SK-N-SH (cell line): ENCODE measurements at regions not wholly inside any gene's neighbourhood (a gene's known extent, or its start where the extent isn't known, plus 50 kb on each side); places are given as distances from the start of the nearest gene placed in this dataset.

Source experiments
- RFX5 ChIP-seq: IDR thresholded peaks from 2 replicates; pipeline ENCODE4 v1.6.1; 2012; ENCODE audit warnings: mild to moderate bottlenecking, improper control_type of control experiment, low read length
- TEAD4 ChIP-seq: IDR thresholded peaks from 2 replicates; pipeline ENCODE4 v1.4.0; 2012; ENCODE audit warnings: mild to moderate bottlenecking, borderline replicate concordance; ENCODE audit not compliant: insufficient read depth
- TF ChIP-seq, protein P1 (sequence below): IDR thresholded peaks from 2 replicates; pipeline ENCODE4 v1.4.0; 2012; ENCODE audit warnings: low read depth
- TF ChIP-seq, protein P2 (sequence below): fragments of 200-600 bp; sonication (generic); IDR thresholded peaks from 2 replicates; pipeline ENCODE4 v1.6.1; 2017; ENCODE audit warnings: antibody characterized with exemption, mild to moderate bottlenecking, moderate library complexity
- TF ChIP-seq, protein P3 (sequence below): IDR thresholded peaks from 2 replicates; pipeline ENCODE4 v1.4.0; 2012; ENCODE audit warnings: low read depth, borderline replicate concordance
- TF ChIP-seq, protein P4 (sequence below): IDR thresholded peaks from 2 replicates; pipeline ENCODE4 v1.4.0; 2012; ENCODE audit warnings: low read depth, borderline replicate concordance

DNA sequence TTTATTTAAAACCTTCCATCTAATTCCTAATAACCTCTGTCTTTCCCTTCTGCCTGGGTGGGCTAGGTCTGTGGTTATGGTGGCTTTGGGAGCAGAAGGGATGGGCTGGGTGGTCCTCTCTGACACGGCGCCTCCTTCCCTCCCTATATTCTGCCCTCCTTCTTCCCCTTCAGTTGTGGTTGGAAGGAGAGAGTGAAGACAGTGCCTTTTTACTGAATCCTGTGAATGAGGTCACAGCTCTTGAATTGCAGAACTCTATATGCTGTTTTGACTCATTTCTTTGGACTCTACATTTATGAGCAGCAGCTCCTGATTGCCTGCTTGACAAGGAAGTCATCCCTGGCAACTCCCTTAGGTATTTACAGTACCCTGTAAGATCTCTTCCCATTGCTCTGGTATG lies 256.0 kb upstream of the ELAC2 start:
- TF ChIP-seq, protein P1, sequence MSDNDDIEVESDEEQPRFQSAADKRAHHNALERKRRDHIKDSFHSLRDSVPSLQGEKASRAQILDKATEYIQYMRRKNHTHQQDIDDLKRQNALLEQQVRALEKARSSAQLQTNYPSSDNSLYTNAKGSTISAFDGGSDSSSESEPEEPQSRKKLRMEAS = no peak
- TF ChIP-seq, protein P2, sequence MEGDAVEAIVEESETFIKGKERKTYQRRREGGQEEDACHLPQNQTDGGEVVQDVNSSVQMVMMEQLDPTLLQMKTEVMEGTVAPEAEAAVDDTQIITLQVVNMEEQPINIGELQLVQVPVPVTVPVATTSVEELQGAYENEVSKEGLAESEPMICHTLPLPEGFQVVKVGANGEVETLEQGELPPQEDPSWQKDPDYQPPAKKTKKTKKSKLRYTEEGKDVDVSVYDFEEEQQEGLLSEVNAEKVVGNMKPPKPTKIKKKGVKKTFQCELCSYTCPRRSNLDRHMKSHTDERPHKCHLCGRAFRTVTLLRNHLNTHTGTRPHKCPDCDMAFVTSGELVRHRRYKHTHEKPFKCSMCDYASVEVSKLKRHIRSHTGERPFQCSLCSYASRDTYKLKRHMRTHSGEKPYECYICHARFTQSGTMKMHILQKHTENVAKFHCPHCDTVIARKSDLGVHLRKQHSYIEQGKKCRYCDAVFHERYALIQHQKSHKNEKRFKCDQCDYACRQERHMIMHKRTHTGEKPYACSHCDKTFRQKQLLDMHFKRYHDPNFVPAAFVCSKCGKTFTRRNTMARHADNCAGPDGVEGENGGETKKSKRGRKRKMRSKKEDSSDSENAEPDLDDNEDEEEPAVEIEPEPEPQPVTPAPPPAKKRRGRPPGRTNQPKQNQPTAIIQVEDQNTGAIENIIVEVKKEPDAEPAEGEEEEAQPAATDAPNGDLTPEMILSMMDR = no peak
- no peak for TF ChIP-seq RFX5
- TF ChIP-seq, protein P3, sequence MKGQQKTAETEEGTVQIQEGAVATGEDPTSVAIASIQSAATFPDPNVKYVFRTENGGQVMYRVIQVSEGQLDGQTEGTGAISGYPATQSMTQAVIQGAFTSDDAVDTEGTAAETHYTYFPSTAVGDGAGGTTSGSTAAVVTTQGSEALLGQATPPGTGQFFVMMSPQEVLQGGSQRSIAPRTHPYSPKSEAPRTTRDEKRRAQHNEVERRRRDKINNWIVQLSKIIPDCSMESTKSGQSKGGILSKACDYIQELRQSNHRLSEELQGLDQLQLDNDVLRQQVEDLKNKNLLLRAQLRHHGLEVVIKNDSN = no peak
- TF ChIP-seq, protein P4, sequence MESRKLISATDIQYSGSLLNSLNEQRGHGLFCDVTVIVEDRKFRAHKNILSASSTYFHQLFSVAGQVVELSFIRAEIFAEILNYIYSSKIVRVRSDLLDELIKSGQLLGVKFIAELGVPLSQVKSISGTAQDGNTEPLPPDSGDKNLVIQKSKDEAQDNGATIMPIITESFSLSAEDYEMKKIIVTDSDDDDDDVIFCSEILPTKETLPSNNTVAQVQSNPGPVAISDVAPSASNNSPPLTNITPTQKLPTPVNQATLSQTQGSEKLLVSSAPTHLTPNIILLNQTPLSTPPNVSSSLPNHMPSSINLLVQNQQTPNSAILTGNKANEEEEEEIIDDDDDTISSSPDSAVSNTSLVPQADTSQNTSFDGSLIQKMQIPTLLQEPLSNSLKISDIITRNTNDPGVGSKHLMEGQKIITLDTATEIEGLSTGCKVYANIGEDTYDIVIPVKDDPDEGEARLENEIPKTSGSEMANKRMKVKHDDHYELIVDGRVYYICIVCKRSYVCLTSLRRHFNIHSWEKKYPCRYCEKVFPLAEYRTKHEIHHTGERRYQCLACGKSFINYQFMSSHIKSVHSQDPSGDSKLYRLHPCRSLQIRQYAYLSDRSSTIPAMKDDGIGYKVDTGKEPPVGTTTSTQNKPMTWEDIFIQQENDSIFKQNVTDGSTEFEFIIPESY = no peak
- TF ChIP-seq TEAD4 = no peak
